ENCODE measurements at regions not wholly inside any gene's neighbourhood (a gene's known extent, or its start where the extent isn't known, plus 50 kb on each side); places are given as distances from the start of the nearest gene placed in this dataset.

DNA sequence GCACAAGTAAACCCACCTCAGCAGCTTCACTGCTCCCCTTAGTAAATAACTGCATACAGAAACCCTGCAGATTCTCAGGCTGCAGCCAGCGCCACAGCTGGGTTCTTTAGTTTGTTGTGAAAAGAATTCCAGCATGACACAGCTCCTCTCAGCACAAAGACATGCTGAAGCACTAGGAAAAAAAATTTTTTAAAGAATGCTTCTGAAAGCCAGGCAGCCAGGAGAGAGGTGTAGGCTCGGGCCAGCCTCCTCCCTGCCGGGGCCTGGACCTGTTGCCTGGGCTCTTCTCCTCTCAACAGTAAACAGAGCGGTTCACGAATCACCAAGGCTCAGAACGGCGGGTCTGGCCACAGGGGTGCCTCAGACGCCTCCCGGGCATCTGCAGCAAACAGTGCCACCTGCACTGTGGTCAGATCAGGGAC lies 95.7 kb upstream of the POU3F3 start:
- DNase-seq (ENCODE audit: low read depth, low spot score): no peak
- Histone ChIP-seq H3K27ac (no peak overlapping the region), H3K36me3 (ENCODE audit: insufficient read depth, low read length) (no peaks in the 10 kb centered on the region), H3K9ac (ENCODE audit: insufficient read length) (no peak overlapping the region), H3K9me3 (ENCODE audit: low read depth, low read length) (no peaks in the 10 kb centered on the region), H3K4me3 (no peak overlapping the region)
- TF ChIP-seq POLR2AphosphoS5 (IDR thresholded peaks at IDR 0.05; ENCODE audit: borderline replicate concordance, low read depth, low read length): no peak
- no peak for TF ChIP-seq FOXP2 (optimal IDR thresholded peaks at IDR 0.05; ENCODE audit: control extremely low read depth, extremely low read length, insufficient read depth)
- no peak for TF ChIP-seq EZH2 (IDR thresholded peaks at IDR 0.05)

DNA sequence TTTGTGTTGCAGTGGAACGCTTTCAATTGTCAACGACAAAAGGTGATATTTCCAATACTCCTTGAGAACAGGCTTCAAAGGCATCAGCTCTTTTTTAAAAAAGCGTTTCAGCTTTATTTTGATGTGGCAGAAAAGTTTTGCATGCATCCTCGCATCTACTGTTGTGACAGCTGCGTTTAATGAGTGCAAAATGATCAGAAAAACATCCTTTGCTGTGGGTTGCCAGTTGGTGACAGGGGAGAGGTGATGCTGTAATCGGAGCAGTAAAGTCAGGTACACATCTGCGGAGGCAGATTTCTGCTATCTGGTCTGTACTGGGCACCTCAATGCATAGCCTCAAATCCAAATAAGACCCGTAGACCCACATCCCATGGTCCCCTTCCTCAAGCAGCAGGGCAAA lies 91.9 kb upstream of the POU3F3 start:
- TF ChIP-seq POLR2AphosphoS5 (IDR thresholded peaks at IDR 0.05; ENCODE audit: borderline replicate concordance, low read depth, low read length) (no peak), FOXP2 (optimal IDR thresholded peaks at IDR 0.05; ENCODE audit: control extremely low read depth, extremely low read length, insufficient read depth) (no peak), EZH2 (IDR thresholded peaks at IDR 0.05) (no peak)
- no peak for DNase-seq (ENCODE audit: low read depth, low spot score)
- no peaks in the 10 kb centered on the region for H3K9me3 ChIP-seq (ENCODE audit: low read depth, low read length)
- no peak overlapping the region for H3K4me3 ChIP-seq
- no peak overlapping the region for H3K9ac ChIP-seq (ENCODE audit: insufficient read length)
- no peaks in the 10 kb centered on the region for H3K36me3 ChIP-seq (ENCODE audit: insufficient read depth, low read length)
- H3K27ac ChIP-seq: no peak overlapping the region

DNA sequence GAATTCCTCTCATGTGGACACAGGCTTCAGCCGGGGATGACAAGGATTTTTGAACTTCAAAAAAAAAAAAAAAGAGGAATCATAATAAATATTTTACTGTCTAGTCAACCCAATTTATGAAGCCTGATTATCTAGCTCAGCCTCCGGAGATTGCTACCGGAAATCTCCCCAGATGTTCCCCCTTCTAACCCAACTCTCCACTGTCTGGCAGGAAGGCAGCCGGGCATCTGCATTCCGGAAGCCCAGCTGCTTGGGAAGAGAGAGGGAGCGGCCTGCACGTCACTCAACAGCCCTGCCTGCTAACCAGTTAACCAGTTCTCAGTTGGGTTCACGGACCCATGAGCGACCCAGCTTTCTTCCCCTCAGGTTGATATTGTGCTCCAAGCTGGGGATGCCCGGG lies 87.2 kb upstream of the POU3F3 start:
- Histone ChIP-seq H3K27ac (no peak overlapping the region), H3K36me3 (ENCODE audit: insufficient read depth, low read length) (no peaks in the 10 kb centered on the region), H3K9ac (ENCODE audit: insufficient read length) (no peak overlapping the region), H3K9me3 (ENCODE audit: low read depth, low read length) (no peaks in the 10 kb centered on the region), H3K4me3 (no peak overlapping the region)
- TF ChIP-seq FOXP2 (optimal IDR thresholded peaks at IDR 0.05; ENCODE audit: control extremely low read depth, extremely low read length, insufficient read depth) (no peak), POLR2AphosphoS5 (IDR thresholded peaks at IDR 0.05; ENCODE audit: borderline replicate concordance, low read depth, low read length) (no peak), EZH2 (IDR thresholded peaks at IDR 0.05) (no peak)
- DNase-seq (ENCODE audit: low read depth, low spot score): no peak

DNA sequence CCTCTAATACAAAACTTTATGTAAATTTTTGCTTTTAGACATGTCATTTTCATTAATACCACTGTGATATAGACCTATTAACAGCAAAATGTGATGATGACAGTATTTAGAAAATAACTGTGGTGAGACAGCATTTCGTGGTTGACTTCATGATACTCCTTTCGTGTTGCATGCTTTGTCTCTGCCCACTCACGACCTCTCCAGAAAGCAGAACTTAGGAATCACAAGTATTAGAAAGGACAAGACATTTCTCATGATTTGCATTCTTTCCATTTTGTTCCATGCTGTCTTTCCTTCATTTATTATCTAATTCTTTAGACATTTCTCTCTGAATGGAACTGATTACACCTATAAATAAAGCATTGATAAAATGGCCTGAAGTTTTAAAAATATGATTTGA lies 85.2 kb upstream of the POU3F3 start:
- Histone ChIP-seq H3K9ac (ENCODE audit: insufficient read length) (no peak overlapping the region), H3K27ac (no peak overlapping the region), H3K4me3 (no peak overlapping the region), H3K9me3 (ENCODE audit: low read depth, low read length) (no peaks in the 10 kb centered on the region), H3K36me3 (ENCODE audit: insufficient read depth, low read length) (no peaks in the 10 kb centered on the region)
- TF ChIP-seq FOXP2 (optimal IDR thresholded peaks at IDR 0.05; ENCODE audit: control extremely low read depth, extremely low read length, insufficient read depth) (no peak), EZH2 (IDR thresholded peaks at IDR 0.05) (no peak), POLR2AphosphoS5 (IDR thresholded peaks at IDR 0.05; ENCODE audit: borderline replicate concordance, low read depth, low read length) (no peak)
- no peak for DNase-seq (ENCODE audit: low read depth, low spot score)

DNA sequence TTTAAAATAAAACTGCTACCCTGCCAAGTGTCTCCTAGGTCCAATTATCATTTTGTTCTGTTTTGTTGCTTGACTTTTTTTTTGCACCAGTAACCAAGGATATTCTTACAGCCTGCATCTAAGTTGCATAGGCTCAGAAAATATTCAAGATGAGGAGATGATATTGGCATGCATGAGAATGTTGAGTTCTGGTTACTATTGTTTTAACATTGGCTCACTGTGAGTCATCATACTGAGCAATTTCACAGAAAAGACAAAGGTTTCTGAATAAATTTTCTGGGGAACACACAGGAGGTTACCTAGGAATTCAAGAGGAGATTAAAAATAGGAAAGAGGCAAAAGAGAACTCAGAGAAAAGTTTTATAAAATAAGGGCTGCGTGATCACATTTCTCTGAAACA lies 84.8 kb upstream of the POU3F3 start:
- no peak for DNase-seq (ENCODE audit: low read depth, low spot score)
- Histone ChIP-seq H3K4me3 (no peak overlapping the region), H3K27ac (no peak overlapping the region), H3K9me3 (ENCODE audit: low read depth, low read length) (no peaks in the 10 kb centered on the region), H3K9ac (ENCODE audit: insufficient read length) (no peak overlapping the region), H3K36me3 (ENCODE audit: insufficient read depth, low read length) (no peaks in the 10 kb centered on the region)
- no peak for TF ChIP-seq FOXP2 (optimal IDR thresholded peaks at IDR 0.05; ENCODE audit: control extremely low read depth, extremely low read length, insufficient read depth)
- no peak for TF ChIP-seq POLR2AphosphoS5 (IDR thresholded peaks at IDR 0.05; ENCODE audit: borderline replicate concordance, low read depth, low read length)
- TF ChIP-seq EZH2 (IDR thresholded peaks at IDR 0.05): no peak

DNA sequence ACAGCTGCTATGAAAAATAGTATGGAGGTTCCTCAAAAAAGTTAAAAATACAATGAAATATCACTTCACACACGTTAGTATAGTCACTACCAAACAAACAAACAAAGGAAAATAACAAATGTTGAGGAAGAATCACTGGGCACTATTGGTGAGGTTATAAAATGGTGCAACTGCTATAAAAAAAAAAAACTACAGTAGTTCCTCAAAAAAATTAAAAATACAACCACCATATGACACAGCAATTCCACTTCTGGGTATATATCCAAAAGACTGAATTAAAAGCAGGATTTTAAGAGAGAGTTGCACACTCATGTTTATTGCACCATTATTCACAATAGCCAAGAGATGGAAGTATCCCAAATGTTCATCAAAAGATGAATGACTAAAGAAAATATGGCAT lies 80.9 kb upstream of the POU3F3 start:
- TF ChIP-seq POLR2AphosphoS5 (IDR thresholded peaks at IDR 0.05; ENCODE audit: borderline replicate concordance, low read depth, low read length) (no peak), FOXP2 (optimal IDR thresholded peaks at IDR 0.05; ENCODE audit: control extremely low read depth, extremely low read length, insufficient read depth) (no peak), EZH2 (IDR thresholded peaks at IDR 0.05) (no peak)
- no peaks in the 10 kb centered on the region for H3K36me3 ChIP-seq (ENCODE audit: insufficient read depth, low read length)
- H3K27ac ChIP-seq: no peak overlapping the region
- no peak for DNase-seq (ENCODE audit: low read depth, low spot score)
- no peak overlapping the region for H3K4me3 ChIP-seq
- no peaks in the 10 kb centered on the region for H3K9me3 ChIP-seq (ENCODE audit: low read depth, low read length)
- H3K9ac ChIP-seq (ENCODE audit: insufficient read length): no peak overlapping the region

DNA sequence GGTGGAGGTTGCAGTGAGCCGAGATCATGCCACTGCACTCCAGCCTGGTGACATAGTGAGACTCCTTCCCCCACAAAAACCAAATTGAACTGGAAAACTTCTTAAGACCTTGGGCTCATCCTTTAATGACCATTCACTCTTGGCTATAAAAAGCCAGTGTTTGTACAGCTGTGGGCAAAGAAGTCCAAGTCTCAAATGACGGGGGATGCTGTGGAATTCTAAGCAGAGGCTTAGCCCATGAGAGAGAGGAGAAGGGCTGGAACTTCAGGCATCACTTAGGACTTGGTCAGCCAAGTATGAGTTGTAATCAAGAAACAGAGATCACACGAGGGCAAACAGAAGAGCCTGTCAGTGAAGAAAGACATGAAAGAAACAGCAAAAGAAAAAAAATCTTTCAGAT lies 79.3 kb upstream of the POU3F3 start:
- Histone ChIP-seq H3K9me3 (ENCODE audit: low read depth, low read length) (no peaks in the 10 kb centered on the region), H3K36me3 (ENCODE audit: insufficient read depth, low read length) (no peaks in the 10 kb centered on the region), H3K4me3 (no peak overlapping the region), H3K27ac (no peak overlapping the region), H3K9ac (ENCODE audit: insufficient read length) (no peak overlapping the region)
- TF ChIP-seq EZH2 (IDR thresholded peaks at IDR 0.05): no peak
- no peak for TF ChIP-seq FOXP2 (optimal IDR thresholded peaks at IDR 0.05; ENCODE audit: control extremely low read depth, extremely low read length, insufficient read depth)
- TF ChIP-seq POLR2AphosphoS5 (IDR thresholded peaks at IDR 0.05; ENCODE audit: borderline replicate concordance, low read depth, low read length): no peak
- DNase-seq (ENCODE audit: low read depth, low spot score): no peak

DNA sequence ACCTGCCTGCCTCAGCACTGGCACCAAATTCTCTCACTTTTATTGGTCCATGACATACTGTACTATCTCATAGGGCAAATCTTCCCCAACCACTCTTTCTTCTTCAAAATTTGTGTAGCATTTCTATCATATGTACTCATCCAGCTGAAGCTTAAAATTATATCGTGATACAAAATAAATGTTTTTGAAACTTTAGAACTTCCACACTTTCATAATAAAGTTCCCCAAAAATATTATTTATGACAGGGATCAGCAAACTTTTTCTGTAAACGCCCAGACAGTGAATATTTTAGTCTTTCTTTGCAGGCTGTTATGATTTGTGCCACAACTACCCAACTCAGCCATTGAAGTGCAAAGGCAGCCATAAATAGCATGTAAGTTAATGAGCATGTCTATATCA lies 76.2 kb upstream of the POU3F3 start:
- Histone ChIP-seq H3K4me3 (no peak overlapping the region), H3K9ac (ENCODE audit: insufficient read length) (no peak overlapping the region), H3K36me3 (ENCODE audit: insufficient read depth, low read length) (no peaks in the 10 kb centered on the region), H3K9me3 (ENCODE audit: low read depth, low read length) (no peaks in the 10 kb centered on the region), H3K27ac (no peak overlapping the region)
- no peak for DNase-seq (ENCODE audit: low read depth, low spot score)
- TF ChIP-seq EZH2 (IDR thresholded peaks at IDR 0.05): no peak
- no peak for TF ChIP-seq POLR2AphosphoS5 (IDR thresholded peaks at IDR 0.05; ENCODE audit: borderline replicate concordance, low read depth, low read length)
- TF ChIP-seq FOXP2 (optimal IDR thresholded peaks at IDR 0.05; ENCODE audit: control extremely low read depth, extremely low read length, insufficient read depth): no peak

DNA sequence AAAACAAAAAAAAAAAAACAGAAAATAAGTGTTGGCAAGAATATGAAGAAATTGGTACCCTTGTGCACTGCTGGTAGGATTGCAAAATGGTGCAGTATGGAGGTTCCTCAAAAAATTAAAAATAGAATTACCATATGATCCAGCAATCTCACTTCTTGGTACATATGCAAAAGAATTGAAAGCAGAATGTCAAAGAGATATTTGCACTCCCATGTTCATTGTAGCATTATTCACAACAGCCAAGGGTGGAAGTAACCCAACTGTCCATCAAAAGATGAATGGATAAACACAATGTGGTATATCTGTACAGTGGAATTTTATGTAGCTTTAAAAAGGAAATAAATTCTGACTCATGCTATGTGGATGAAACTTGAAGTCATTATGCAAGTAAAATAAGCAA lies 72.8 kb upstream of the POU3F3 start:
- no peaks in the 10 kb centered on the region for H3K9me3 ChIP-seq (ENCODE audit: low read depth, low read length)
- H3K36me3 ChIP-seq (ENCODE audit: insufficient read depth, low read length): no peaks in the 10 kb centered on the region
- no peak for TF ChIP-seq EZH2 (IDR thresholded peaks at IDR 0.05)
- no peak for TF ChIP-seq POLR2AphosphoS5 (IDR thresholded peaks at IDR 0.05; ENCODE audit: borderline replicate concordance, low read depth, low read length)
- no peak overlapping the region for H3K4me3 ChIP-seq
- H3K9ac ChIP-seq (ENCODE audit: insufficient read length): no peak overlapping the region
- DNase-seq (ENCODE audit: low read depth, low spot score): no peak
- no peak overlapping the region for H3K27ac ChIP-seq

All from SK-N-MC (cell line).